MCF 10A (cell line): ENCODE measurements at regions not wholly inside any gene's neighbourhood (a gene's known extent, or its start where the extent isn't known, plus 50 kb on each side); places are given as distances from the start of the nearest gene placed in this dataset.

Experiments used
- BruUV-seq: library from RNA; stranded (reverse); fragments of 400-500 nt; replicated peaks from 2 replicates; lab custom pipeline; 2021; lab: Mats Ljungman, UMichigan
- CTCF ChIA-PET: fragments of 300-600 bp; sonication (Branson Sonifier 250); formaldehyde crosslinking; extraction: SDS; loops from one replicate; lab custom pipeline; 2021; ENCODE audit warnings: antibody characterized with exemption, inconsistent platforms; lab: Yijun Ruan, JAX
- POLR2A ChIA-PET: fragments of 300-600, 350-650 bp; sonication (Branson Sonifier 250); formaldehyde crosslinking; extraction: SDS; loops from one replicate; lab custom pipeline; 2020; ENCODE audit warnings: antibody characterized with exemption, inconsistent platforms; lab: Yijun Ruan, JAX
- DNase-seq: peaks from one replicate; pipeline ENCODE4 v3.0.0-alpha.2; 2018; ENCODE audit not compliant: unreplicated experiment
- H3K27ac Mint-ChIP-seq: one replicate; pipeline ENCODE4 v1.8.0; 2022; ENCODE audit warnings: mild to moderate bottlenecking, low read depth, mixed read lengths; ENCODE audit not compliant: unreplicated experiment
- H3K27me3 Mint-ChIP-seq: one replicate; pipeline ENCODE4 v1.8.0; 2022; ENCODE audit warnings: mixed read lengths; ENCODE audit not compliant: insufficient read depth, unreplicated experiment
- H3K36me3 Mint-ChIP-seq: one replicate; pipeline ENCODE4 v1.8.0; 2022; ENCODE audit warnings: mild to moderate bottlenecking, moderate library complexity, mixed read lengths; ENCODE audit not compliant: insufficient read depth, unreplicated experiment
- H3K4me1 Mint-ChIP-seq: one replicate; pipeline ENCODE4 v1.8.0; 2022; ENCODE audit warnings: mixed read lengths; ENCODE audit not compliant: insufficient read depth, unreplicated experiment
- H3K4me3 Mint-ChIP-seq: one replicate; pipeline ENCODE4 v1.8.0; 2022; ENCODE audit warnings: mild to moderate bottlenecking, moderate library complexity, mixed read lengths; ENCODE audit not compliant: unreplicated experiment
- H3K9me3 Mint-ChIP-seq: one replicate; pipeline ENCODE4 v1.8.0; 2022; ENCODE audit warnings: mixed read lengths; ENCODE audit not compliant: unreplicated experiment
- intact Hi-C: fragments of 100-400 bp; cut with micrococcal nuclease; formaldehyde crosslinking; loops from 2 replicates; pipeline ENCODE4 v1.14.1; 2022
- TF ChIP-seq, protein P1 (sequence below): fragments of 200-600 bp; IDR thresholded peaks from one replicate; pipeline ENCODE4 v1.8.0; 2022; ENCODE audit warnings: antibody characterized with exemption, mild to moderate bottlenecking; ENCODE audit not compliant: unreplicated experiment

DNA sequence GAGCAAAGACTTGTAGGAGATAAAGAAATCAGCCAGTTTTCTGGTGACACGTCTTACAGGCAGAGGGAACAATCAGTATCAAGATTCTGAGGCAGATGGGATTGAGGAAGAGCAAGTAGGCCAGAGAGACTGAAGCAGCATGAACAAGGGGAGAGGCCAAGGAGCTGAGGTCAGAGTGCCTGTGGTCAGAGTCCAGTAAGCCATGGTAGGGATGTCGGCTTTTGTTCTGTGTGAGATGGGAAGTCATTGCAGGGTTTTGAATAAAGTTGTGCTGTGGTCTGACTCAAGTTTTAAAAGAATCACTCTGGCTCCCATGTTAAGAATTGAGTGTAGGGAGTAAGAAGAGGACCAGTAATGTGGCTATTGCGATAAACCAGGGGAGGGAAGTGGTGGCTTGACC is 85.9 kb upstream of the IVNS1ABP start:
- H3K4me3 Mint-ChIP-seq: no peak overlapping the region
- DNase-seq: no peak
- no peaks in the 10 kb centered on the region for H3K36me3 Mint-ChIP-seq
- H3K27ac Mint-ChIP-seq: peak overlapping the region; percentile 11
- ChIA-PET CTCF (interaction anchor here (0.8 to 1.1 kb wide), 2 partner anchors 10 to 267 kb away, joined by 3 read pairs; no protein-coding TSS in a partner anchor), POLR2A (no interaction called here)
- no TSS peak for BruUV-seq
- intact Hi-C loops: no loop called here
- peaks cover 10% of the 10 kb centered on the region for H3K4me1 Mint-ChIP-seq
- TF ChIP-seq, protein P1, sequence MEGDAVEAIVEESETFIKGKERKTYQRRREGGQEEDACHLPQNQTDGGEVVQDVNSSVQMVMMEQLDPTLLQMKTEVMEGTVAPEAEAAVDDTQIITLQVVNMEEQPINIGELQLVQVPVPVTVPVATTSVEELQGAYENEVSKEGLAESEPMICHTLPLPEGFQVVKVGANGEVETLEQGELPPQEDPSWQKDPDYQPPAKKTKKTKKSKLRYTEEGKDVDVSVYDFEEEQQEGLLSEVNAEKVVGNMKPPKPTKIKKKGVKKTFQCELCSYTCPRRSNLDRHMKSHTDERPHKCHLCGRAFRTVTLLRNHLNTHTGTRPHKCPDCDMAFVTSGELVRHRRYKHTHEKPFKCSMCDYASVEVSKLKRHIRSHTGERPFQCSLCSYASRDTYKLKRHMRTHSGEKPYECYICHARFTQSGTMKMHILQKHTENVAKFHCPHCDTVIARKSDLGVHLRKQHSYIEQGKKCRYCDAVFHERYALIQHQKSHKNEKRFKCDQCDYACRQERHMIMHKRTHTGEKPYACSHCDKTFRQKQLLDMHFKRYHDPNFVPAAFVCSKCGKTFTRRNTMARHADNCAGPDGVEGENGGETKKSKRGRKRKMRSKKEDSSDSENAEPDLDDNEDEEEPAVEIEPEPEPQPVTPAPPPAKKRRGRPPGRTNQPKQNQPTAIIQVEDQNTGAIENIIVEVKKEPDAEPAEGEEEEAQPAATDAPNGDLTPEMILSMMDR: no peak
- no peaks in the 10 kb centered on the region for H3K9me3 Mint-ChIP-seq
- no peaks in the 10 kb centered on the region for H3K27me3 Mint-ChIP-seq

DNA sequence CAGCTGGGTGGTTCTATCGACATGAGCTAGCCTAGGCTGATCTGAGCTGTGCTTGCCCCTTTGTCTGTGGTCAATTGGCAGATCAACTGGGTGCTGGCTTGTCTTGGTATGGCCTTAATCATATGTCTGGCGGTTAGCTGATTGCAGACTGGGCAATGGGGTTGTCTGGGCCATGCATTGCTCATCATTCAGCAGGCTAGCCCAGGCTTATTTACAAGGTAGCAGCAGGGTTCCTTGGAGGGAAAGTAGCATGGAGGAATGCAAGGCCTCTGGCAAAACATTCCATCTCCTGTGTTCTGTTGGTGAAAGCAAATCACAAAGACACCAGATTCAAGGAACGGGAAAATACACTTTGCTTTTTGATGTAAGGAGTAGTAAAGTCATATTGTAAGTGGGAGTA is 84.0 kb upstream of the IVNS1ABP start:
- H3K4me3 Mint-ChIP-seq: no peak overlapping the region
- ChIA-PET POLR2A (interaction anchor here (0.8 to 2.0 kb wide), 3 partner anchors 11 to 269 kb away, joined by 3 to 16 read pairs (median 5); partner anchors contain the start of gene IVNS1ABP), CTCF (interaction anchor here (1.0 to 1.2 kb wide), 3 partner anchors 29 to 276 kb away, joined by 3 read pairs; no protein-coding TSS in a partner anchor)
- TF ChIP-seq, protein P1: no peak
- H3K27me3 Mint-ChIP-seq: no peaks in the 10 kb centered on the region
- intact Hi-C loops: no loop called here
- no TSS peak for BruUV-seq
- H3K36me3 Mint-ChIP-seq: no peaks in the 10 kb centered on the region
- H3K27ac Mint-ChIP-seq: peak overlapping the region; percentile 59
- peaks cover 10% of the 10 kb centered on the region for H3K4me1 Mint-ChIP-seq
- peak; percentile 66 for DNase-seq
- no peaks in the 10 kb centered on the region for H3K9me3 Mint-ChIP-seq

DNA sequence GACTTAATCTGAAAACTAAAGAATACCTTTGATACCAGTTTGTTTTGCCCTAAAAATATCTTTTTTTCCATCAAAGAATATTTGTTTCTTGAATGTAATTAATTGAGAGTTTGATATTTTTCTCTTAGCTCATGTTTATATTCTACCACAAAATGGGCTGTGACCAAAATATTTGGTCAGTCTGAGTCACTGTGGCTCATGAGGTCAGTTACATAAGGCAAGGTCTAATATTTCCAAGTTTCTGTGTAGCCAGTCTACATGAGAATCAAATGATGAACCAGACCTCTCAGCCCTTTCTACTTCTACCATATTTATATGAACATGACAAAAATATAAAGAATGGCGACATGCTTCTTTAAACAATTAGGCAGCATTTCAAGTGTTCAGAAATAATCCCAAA is 83.0 kb upstream of the IVNS1ABP start:
- Mint-ChIP-seq H3K9me3 (no peaks in the 10 kb centered on the region), H3K27me3 (no peaks in the 10 kb centered on the region), H3K4me3 (no peak overlapping the region), H3K27ac (no peak overlapping the region), H3K4me1 (peaks cover 10% of the 10 kb centered on the region), H3K36me3 (no peaks in the 10 kb centered on the region)
- TF ChIP-seq, protein P1: no peak
- DNase-seq: peak; percentile 63
- POLR2A ChIA-PET: interaction anchor here (0.6 to 2.0 kb wide), 8 partner anchors 12 to 1779 kb away, joined by 3 to 16 read pairs (median 4); partner anchors contain the start of gene IVNS1ABP
- no TSS peak for BruUV-seq
- CTCF ChIA-PET: interaction anchor here (0.7 to 1.2 kb wide), 3 partner anchors 29 to 195 kb away, joined by 3 to 6 read pairs (median 3); partner anchors contain the start of gene IVNS1ABP
- intact Hi-C loops: no loop called here

DNA sequence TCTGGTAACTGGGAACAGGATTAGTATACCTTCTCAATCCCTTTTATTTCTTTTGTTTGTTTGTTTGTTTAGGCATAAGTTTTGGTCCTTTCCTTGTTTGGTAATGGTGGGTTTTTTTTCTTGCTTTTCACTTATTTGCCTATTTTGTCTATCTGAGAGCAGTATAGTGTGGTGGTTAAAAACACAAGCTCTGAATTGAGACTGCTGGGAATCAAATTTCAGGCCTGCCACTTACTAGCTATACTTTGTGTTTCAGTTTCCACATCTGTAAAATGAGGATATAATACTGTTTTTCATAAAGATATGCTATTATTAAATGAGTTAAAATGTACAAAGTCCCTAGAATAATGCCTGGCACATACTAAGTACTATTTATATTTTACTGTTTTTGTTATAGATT is 81.6 kb upstream of the IVNS1ABP start:
- Mint-ChIP-seq H3K36me3 (no peaks in the 10 kb centered on the region), H3K4me1 (peaks cover 10% of the 10 kb centered on the region), H3K9me3 (no peaks in the 10 kb centered on the region), H3K4me3 (no peak overlapping the region), H3K27ac (no peak overlapping the region), H3K27me3 (no peaks in the 10 kb centered on the region)
- intact Hi-C loops: no loop called here
- POLR2A ChIA-PET: interaction anchor here (0.6 to 0.7 kb wide), 4 partner anchors 74 to 247 kb away, joined by 3 to 4 read pairs (median 4); no protein-coding TSS in a partner anchor
- TF ChIP-seq, protein P1: no peak
- BruUV-seq: no TSS peak
- CTCF ChIA-PET: interaction anchor here (0.7 to 1.3 kb wide), 5 partner anchors 10 to 282 kb away, joined by 3 to 5 read pairs (median 4); no protein-coding TSS in a partner anchor
- no peak for DNase-seq
